ENCODE measurements at regions not wholly inside any gene's neighbourhood (a gene's known extent, or its start where the extent isn't known, plus 50 kb on each side); places are given as distances from the start of the nearest gene placed in this dataset.

DNA sequence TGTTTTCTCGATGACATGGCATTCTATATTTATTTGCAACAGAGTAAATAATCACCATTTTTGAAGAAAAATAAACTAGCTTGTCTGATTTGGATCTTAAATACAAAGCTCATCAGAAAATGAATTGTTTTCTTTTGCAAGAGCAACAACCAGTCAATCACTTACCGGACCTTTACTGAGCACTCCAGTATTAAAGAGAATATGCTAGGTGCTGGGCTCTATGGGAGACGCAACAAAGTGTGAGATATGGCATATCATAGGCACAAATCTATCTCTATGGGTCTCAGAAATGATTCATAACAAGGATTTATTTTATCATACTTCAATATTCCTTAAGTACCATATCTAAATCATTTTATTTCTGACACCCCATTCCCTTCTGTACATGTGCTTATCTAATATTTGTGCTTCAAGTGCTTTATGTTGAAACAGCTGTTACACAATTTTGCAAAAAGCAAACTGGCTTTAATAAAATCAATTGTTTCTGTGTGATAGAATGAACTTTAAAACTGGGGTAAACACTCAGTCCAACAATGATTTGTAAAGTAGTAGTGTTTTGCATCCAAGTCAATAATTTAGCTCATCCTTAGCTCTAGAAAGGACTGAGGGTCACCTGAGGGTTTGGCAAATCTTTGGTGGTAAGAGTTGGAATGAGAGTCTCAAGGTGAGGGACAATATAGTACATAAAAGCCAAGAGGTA, 88.4 kb upstream of the SPANXB1 start:
- Histone ChIP-seq H4K91ac (ENCODE audit: low read length) (no peak overlapping the region), H3K4me1 (ENCODE audit: control insufficient read depth, insufficient read depth, low read depth, low read length) (no peaks in the 10 kb centered on the region), H2BK120ac (ENCODE audit: low read depth, low read length) (no peak overlapping the region), H2AFZ (ENCODE audit: low read depth, low read length) (no peak overlapping the region), H3K27me3 (ENCODE audit: control insufficient read depth in 1 of 2, insufficient read depth in 1 of 2, low read length in 2 of 2) (no peaks in the 10 kb centered on the region), H4K8ac (ENCODE audit: low read length) (no peak overlapping the region), H3K18ac (ENCODE audit: low read depth in 1 of 2, low read length in 2 of 2) (no peak overlapping the region), H3K4me2 (ENCODE audit: low read length, poor library complexity, severe bottlenecking) (no peak overlapping the region), H3K9me3 (ENCODE audit: control insufficient read depth, low read length) (no peaks in the 10 kb centered on the region), H3K4ac (ENCODE audit: low read depth in 1 of 2, low read length in 2 of 2) (no peak overlapping the region), H2BK5ac (ENCODE audit: low read depth, low read length, poor library complexity, severe bottlenecking) (no peak overlapping the region), H2BK15ac (ENCODE audit: low read depth, poor library complexity, severe bottlenecking) (no peak overlapping the region), H2AK5ac (ENCODE audit: low read length, severe bottlenecking) (no peak overlapping the region), H3K27ac (ENCODE audit: low read length, poor library complexity, severe bottlenecking) (no peak overlapping the region), H3K14ac (ENCODE audit: low read length in 2 of 2) (no peak overlapping the region), H3K4me3 (ENCODE audit: insufficient read depth in 1 of 2, low read depth in 1 of 2, low read length in 2 of 2) (no peak overlapping the region), H3K9ac (ENCODE audit: low read length) (no peak overlapping the region), H3K79me1 (replicated peaks; ENCODE audit: low read length, poor library complexity, severe bottlenecking) (no peaks in the 10 kb centered on the region), H2BK12ac (ENCODE audit: low read length in 2 of 2) (no peak overlapping the region), H3K23ac (ENCODE audit: low read length in 2 of 2) (no peak overlapping the region), H3K36me3 (ENCODE audit: control insufficient read depth in 1 of 2, insufficient read depth in 2 of 2, low read depth in 1 of 2, low read length in 2 of 2) (no peaks in the 10 kb centered on the region)
- no CpG with 5 or more reads among the region's 3 CpGs for WGBS
- DNase-seq: no peak

- no peaks in the 10 kb centered on the region for H3K9me3 ChIP-seq (ENCODE audit: control insufficient read depth, low read length)
- no peak overlapping the region for H3K18ac ChIP-seq (ENCODE audit: low read depth in 1 of 2, low read length in 2 of 2)
- H3K4me2 ChIP-seq (ENCODE audit: low read length, poor library complexity, severe bottlenecking): no peak overlapping the region
- H2BK15ac ChIP-seq (ENCODE audit: low read depth, poor library complexity, severe bottlenecking): no peak overlapping the region
- no peak overlapping the region for H3K14ac ChIP-seq (ENCODE audit: low read length in 2 of 2)
- H3K4me1 ChIP-seq (ENCODE audit: control insufficient read depth, insufficient read depth, low read depth, low read length): no peaks in the 10 kb centered on the region
- no peak overlapping the region for H3K4ac ChIP-seq (ENCODE audit: low read depth in 1 of 2, low read length in 2 of 2)
- H3K79me1 ChIP-seq (replicated peaks; ENCODE audit: low read length, poor library complexity, severe bottlenecking): no peaks in the 10 kb centered on the region
- H2AK5ac ChIP-seq (ENCODE audit: low read length, severe bottlenecking): no peak overlapping the region
- H2BK5ac ChIP-seq (ENCODE audit: low read depth, low read length, poor library complexity, severe bottlenecking): no peak overlapping the region
- no peaks in the 10 kb centered on the region for H3K36me3 ChIP-seq (ENCODE audit: control insufficient read depth in 1 of 2, insufficient read depth in 2 of 2, low read depth in 1 of 2, low read length in 2 of 2)
- DNase-seq: no peak
- H2BK12ac ChIP-seq (ENCODE audit: low read length in 2 of 2): no peak overlapping the region
- no peak overlapping the region for H3K9ac ChIP-seq (ENCODE audit: low read length)
- H3K4me3 ChIP-seq (ENCODE audit: insufficient read depth in 1 of 2, low read depth in 1 of 2, low read length in 2 of 2): no peak overlapping the region
- no peak overlapping the region for H3K27ac ChIP-seq (ENCODE audit: low read length, poor library complexity, severe bottlenecking)
- no peak overlapping the region for H4K91ac ChIP-seq (ENCODE audit: low read length)
- no peaks in the 10 kb centered on the region for H3K27me3 ChIP-seq (ENCODE audit: control insufficient read depth in 1 of 2, insufficient read depth in 1 of 2, low read length in 2 of 2)
- no peak overlapping the region for H2BK120ac ChIP-seq (ENCODE audit: low read depth, low read length)
- no peak overlapping the region for H2AFZ ChIP-seq (ENCODE audit: low read depth, low read length)
- WGBS: no CpG with 5 or more reads among the region's 1 CpG
- no peak overlapping the region for H3K23ac ChIP-seq (ENCODE audit: low read length in 2 of 2)
- H4K8ac ChIP-seq (ENCODE audit: low read length): no peak overlapping the region
These were observed 85.5 kb upstream of the SPANXB1 start for GRCh38 chrX:140916872-140917271.

GRCh38 chrX:140917354-140918115, 84.9 kb upstream of the SPANXB1 start:
- no peak overlapping the region for H4K8ac ChIP-seq (ENCODE audit: low read length)
- H2BK15ac ChIP-seq (ENCODE audit: low read depth, poor library complexity, severe bottlenecking): no peak overlapping the region
- no peak overlapping the region for H3K14ac ChIP-seq (ENCODE audit: low read length in 2 of 2)
- H3K9me3 ChIP-seq (ENCODE audit: control insufficient read depth, low read length): no peaks in the 10 kb centered on the region
- no peak overlapping the region for H3K4ac ChIP-seq (ENCODE audit: low read depth in 1 of 2, low read length in 2 of 2)
- no peaks in the 10 kb centered on the region for H3K27me3 ChIP-seq (ENCODE audit: control insufficient read depth in 1 of 2, insufficient read depth in 1 of 2, low read length in 2 of 2)
- no peak overlapping the region for H2BK5ac ChIP-seq (ENCODE audit: low read depth, low read length, poor library complexity, severe bottlenecking)
- no peak overlapping the region for H4K91ac ChIP-seq (ENCODE audit: low read length)
- H3K4me1 ChIP-seq (ENCODE audit: control insufficient read depth, insufficient read depth, low read depth, low read length): no peaks in the 10 kb centered on the region
- no peaks in the 10 kb centered on the region for H3K36me3 ChIP-seq (ENCODE audit: control insufficient read depth in 1 of 2, insufficient read depth in 2 of 2, low read depth in 1 of 2, low read length in 2 of 2)
- WGBS: 89% methylated on average over 1 of the region's 4 CpGs
- H3K18ac ChIP-seq (ENCODE audit: low read depth in 1 of 2, low read length in 2 of 2): no peak overlapping the region
- H2BK120ac ChIP-seq (ENCODE audit: low read depth, low read length): no peak overlapping the region
- no peak for DNase-seq
- no peak overlapping the region for H3K4me3 ChIP-seq (ENCODE audit: insufficient read depth in 1 of 2, low read depth in 1 of 2, low read length in 2 of 2)
- H3K79me1 ChIP-seq (replicated peaks; ENCODE audit: low read length, poor library complexity, severe bottlenecking): no peaks in the 10 kb centered on the region
- peak overlapping the region; percentile 35 for H3K9ac ChIP-seq (ENCODE audit: low read length)
- no peak overlapping the region for H2BK12ac ChIP-seq (ENCODE audit: low read length in 2 of 2)
- no peak overlapping the region for H3K27ac ChIP-seq (ENCODE audit: low read length, poor library complexity, severe bottlenecking)
- H3K23ac ChIP-seq (ENCODE audit: low read length in 2 of 2): no peak overlapping the region
- peak overlapping the region; percentile 39 for H2AFZ ChIP-seq (ENCODE audit: low read depth, low read length)
- H2AK5ac ChIP-seq (ENCODE audit: low read length, severe bottlenecking): no peak overlapping the region
- no peak overlapping the region for H3K4me2 ChIP-seq (ENCODE audit: low read length, poor library complexity, severe bottlenecking)

DNA sequence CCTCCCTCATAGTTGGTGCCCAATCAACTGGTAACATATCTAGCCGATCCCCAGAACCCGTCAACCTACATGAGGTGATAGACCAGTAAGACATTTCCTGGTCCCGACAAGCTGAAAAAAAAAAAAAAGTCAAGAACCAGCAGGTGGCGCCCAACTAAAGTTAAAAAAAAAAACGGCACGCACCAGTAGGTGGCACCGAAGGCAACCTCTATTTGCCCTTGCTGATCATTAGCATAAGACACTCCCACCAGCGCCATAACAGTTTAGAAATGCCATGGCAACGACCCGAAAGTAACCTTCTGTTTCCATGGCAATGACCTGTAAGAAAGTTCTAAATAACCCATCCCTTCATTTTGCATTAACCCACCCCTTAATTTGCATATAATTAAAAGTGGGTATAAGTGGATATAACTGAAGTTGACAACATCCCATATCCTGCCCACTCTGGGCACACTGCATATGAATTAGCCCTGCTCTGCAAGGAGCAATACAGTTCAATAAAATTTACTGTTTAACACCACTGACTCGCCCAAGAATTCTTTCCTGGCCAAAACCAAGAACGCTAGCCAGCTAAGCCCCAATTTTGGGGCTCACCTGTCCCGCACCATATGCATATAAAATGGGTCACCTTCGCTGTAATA, 83.9 kb upstream of the SPANXB1 start:
- Histone ChIP-seq H3K18ac (ENCODE audit: low read depth in 1 of 2, low read length in 2 of 2) (no peak overlapping the region), H3K36me3 (ENCODE audit: control insufficient read depth in 1 of 2, insufficient read depth in 2 of 2, low read depth in 1 of 2, low read length in 2 of 2) (no peaks in the 10 kb centered on the region), H3K4me2 (ENCODE audit: low read length, poor library complexity, severe bottlenecking) (no peak overlapping the region), H2BK12ac (ENCODE audit: low read length in 2 of 2) (no peak overlapping the region), H3K4ac (ENCODE audit: low read depth in 1 of 2, low read length in 2 of 2) (no peak overlapping the region), H4K91ac (ENCODE audit: low read length) (no peak overlapping the region), H2AK5ac (ENCODE audit: low read length, severe bottlenecking) (no peak overlapping the region), H3K4me1 (ENCODE audit: control insufficient read depth, insufficient read depth, low read depth, low read length) (no peaks in the 10 kb centered on the region), H3K27me3 (ENCODE audit: control insufficient read depth in 1 of 2, insufficient read depth in 1 of 2, low read length in 2 of 2) (no peaks in the 10 kb centered on the region), H2BK5ac (ENCODE audit: low read depth, low read length, poor library complexity, severe bottlenecking) (no peak overlapping the region), H4K8ac (ENCODE audit: low read length) (no peak overlapping the region), H3K4me3 (ENCODE audit: insufficient read depth in 1 of 2, low read depth in 1 of 2, low read length in 2 of 2) (no peak overlapping the region), H3K79me1 (replicated peaks; ENCODE audit: low read length, poor library complexity, severe bottlenecking) (no peaks in the 10 kb centered on the region), H3K9me3 (ENCODE audit: control insufficient read depth, low read length) (no peaks in the 10 kb centered on the region), H2BK15ac (ENCODE audit: low read depth, poor library complexity, severe bottlenecking) (no peak overlapping the region), H3K23ac (ENCODE audit: low read length in 2 of 2) (no peak overlapping the region), H3K27ac (ENCODE audit: low read length, poor library complexity, severe bottlenecking) (no peak overlapping the region), H2BK120ac (ENCODE audit: low read depth, low read length) (no peak overlapping the region), H3K9ac (ENCODE audit: low read length) (peak overlapping the region; percentile 35), H3K14ac (ENCODE audit: low read length in 2 of 2) (no peak overlapping the region), H2AFZ (ENCODE audit: low read depth, low read length) (no peak overlapping the region)
- DNase-seq: peak; percentile 75
- 34% methylated on average over 13 of the region's 14 CpGs for WGBS
